Mucosa of descending colon (tissue), 3 donors: ENCODE measurements at regions not wholly inside any gene's neighbourhood (a gene's known extent, or its start where the extent isn't known, plus 50 kb on each side); places are given as distances from the start of the nearest gene placed in this dataset.

ENCODE experiments used
- ATAC-seq: fragments of 200-7000 bp; cut with Tn5 transposase; one replicate; pipeline ENCODE4 v1.9.1; 2020; ENCODE audit warnings: mild to moderate bottlenecking, moderate library complexity
- DNase-seq, 3 donors: peaks; one replicate each; pipeline ENCODE4 v3.0.0-alpha.2; 2020
- H3K36me3 ChIP-seq: fragments of 200-600 bp; one replicate; pipeline ENCODE4 v1.8.0; 2021; ENCODE audit warnings: low read depth, mild to moderate bottlenecking
- H3K4me1 ChIP-seq: fragments of 200-600 bp; one replicate; pipeline ENCODE4 v1.8.0; 2021; ENCODE audit warnings: low read depth, mild to moderate bottlenecking
- H3K4me3 ChIP-seq: fragments of 200-600 bp; one replicate; pipeline ENCODE4 v1.8.0; 2021; ENCODE audit warnings: mild to moderate bottlenecking
- H3K9me3 ChIP-seq: fragments of 200-600 bp; one replicate; pipeline ENCODE4 v1.8.0; 2021; ENCODE audit warnings: mild to moderate bottlenecking
- intact Hi-C, 2 donors: fragments of 100-400 bp; cut with DNase I in 1 of 2; cut with micrococcal nuclease in 1 of 2; formaldehyde crosslinking; loops; one replicate each; pipeline versions ENCODE4 v1.11.0 to v1.11.1; 2022; cut with DNase I, micrococcal nuclease
- TF ChIP-seq, protein P1 (sequence below): fragments of 200-600 bp; IDR thresholded peaks from one replicate; pipeline ENCODE4 v1.8.0; 2022; ENCODE audit warnings: antibody characterized with exemption, mild to moderate bottlenecking
- donor health status: DM: no; HTN: no; CAD: no; lungs with moderate emphysema.
- donor health status: DM: no; HTN: no; CAD: no.
- donor health status: DM: no; HTN: yes; CAD: no.

DNA sequence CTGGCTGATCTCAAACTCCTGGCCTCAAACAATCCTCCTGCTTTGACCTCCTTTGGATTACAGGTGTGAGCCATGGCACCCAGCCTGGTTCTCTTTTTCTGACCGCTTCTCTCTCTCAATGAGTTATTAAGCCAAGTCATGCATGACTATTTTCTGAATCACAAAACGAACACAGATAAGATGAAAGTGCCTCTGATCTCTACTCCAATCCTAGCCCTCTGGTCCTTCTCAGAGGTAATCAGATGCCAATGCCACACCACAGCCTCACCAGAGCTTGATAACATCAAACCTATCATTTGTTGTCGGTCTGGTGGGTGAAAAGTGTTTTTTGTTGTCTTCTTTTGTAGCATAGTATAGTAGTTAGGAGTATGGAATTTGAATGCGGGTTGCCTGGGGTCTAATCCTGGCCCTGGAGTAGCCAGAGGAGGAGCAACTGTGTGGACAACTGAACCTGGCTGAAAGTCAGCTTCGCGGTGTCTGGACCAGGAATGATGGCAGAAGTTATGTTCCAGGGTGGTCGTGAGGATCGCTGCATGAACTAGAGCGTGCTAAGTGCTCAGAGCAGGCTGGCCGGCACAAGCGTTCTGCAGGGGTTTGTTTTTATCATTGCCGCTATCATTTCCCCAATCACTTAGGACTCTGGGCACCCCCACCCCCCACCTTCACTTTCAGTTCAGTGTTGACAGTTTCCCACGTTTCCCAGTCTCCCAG, 77.9 kb downstream of the SPRING1 start:
- intact Hi-C loops = no loop called here
- Histone ChIP-seq H3K9me3 (no peaks in the 10 kb centered on the region), H3K36me3 (no peaks in the 10 kb centered on the region), H3K4me3 (no peak overlapping the region), H3K4me1 (peaks cover 7% of the 10 kb centered on the region)
- TF ChIP-seq, protein P1, sequence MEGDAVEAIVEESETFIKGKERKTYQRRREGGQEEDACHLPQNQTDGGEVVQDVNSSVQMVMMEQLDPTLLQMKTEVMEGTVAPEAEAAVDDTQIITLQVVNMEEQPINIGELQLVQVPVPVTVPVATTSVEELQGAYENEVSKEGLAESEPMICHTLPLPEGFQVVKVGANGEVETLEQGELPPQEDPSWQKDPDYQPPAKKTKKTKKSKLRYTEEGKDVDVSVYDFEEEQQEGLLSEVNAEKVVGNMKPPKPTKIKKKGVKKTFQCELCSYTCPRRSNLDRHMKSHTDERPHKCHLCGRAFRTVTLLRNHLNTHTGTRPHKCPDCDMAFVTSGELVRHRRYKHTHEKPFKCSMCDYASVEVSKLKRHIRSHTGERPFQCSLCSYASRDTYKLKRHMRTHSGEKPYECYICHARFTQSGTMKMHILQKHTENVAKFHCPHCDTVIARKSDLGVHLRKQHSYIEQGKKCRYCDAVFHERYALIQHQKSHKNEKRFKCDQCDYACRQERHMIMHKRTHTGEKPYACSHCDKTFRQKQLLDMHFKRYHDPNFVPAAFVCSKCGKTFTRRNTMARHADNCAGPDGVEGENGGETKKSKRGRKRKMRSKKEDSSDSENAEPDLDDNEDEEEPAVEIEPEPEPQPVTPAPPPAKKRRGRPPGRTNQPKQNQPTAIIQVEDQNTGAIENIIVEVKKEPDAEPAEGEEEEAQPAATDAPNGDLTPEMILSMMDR = no peak
- ATAC-seq = no peak
- no peak for DNase-seq

- TF ChIP-seq, protein P1 = no peak
- ATAC-seq (no peak), DNase-seq (no peak)
- H3K36me3 ChIP-seq = no peaks in the 10 kb centered on the region
- intact Hi-C loops = no loop called here
- no peaks in the 10 kb centered on the region for H3K9me3 ChIP-seq
- H3K4me1 ChIP-seq = peaks cover 6% of the 10 kb centered on the region
- H3K4me3 ChIP-seq = no peak overlapping the region
Observed at GRCh38 chr12:116657921-116658495, 79.9 kb downstream of the SPRING1 start.

DNA sequence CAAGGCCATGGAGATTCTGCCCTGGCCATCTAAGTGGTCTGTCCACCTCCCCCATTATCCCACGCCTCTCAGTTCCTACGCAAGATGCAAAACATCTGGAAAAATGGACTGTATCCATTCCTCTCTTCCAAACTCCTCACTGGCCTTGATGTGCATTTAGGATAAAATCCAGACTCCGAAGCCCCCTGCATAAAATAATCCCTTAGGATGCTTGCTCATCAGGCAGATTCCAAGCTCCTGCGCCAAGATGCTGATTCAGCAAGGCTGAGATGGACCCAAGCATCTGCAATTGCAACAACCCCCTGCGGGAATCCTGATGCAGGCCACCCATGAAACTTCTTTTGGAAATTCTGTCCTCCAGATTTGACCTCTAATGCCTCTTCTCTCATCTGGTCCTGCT, 81.6 kb downstream of the SPRING1 start:
- Histone ChIP-seq H3K9me3 (no peaks in the 10 kb centered on the region), H3K4me1 (peaks cover 4% of the 10 kb centered on the region), H3K36me3 (no peaks in the 10 kb centered on the region), H3K4me3 (no peak overlapping the region)
- DNase-seq = no peak
- intact Hi-C loops = no loop called here
- ATAC-seq = no peak
- TF ChIP-seq, protein P1 = no peak

GRCh38 chr12:116654226-116654743, 83.6 kb downstream of the SPRING1 start:
- TF ChIP-seq, protein P1 = no peak
- DNase-seq = no peak
- no peak for ATAC-seq
- intact Hi-C loops = no loop called here
- H3K9me3 ChIP-seq = no peaks in the 10 kb centered on the region
- H3K36me3 ChIP-seq = no peaks in the 10 kb centered on the region
- H3K4me3 ChIP-seq = no peak overlapping the region
- peaks cover 4% of the 10 kb centered on the region for H3K4me1 ChIP-seq

DNA sequence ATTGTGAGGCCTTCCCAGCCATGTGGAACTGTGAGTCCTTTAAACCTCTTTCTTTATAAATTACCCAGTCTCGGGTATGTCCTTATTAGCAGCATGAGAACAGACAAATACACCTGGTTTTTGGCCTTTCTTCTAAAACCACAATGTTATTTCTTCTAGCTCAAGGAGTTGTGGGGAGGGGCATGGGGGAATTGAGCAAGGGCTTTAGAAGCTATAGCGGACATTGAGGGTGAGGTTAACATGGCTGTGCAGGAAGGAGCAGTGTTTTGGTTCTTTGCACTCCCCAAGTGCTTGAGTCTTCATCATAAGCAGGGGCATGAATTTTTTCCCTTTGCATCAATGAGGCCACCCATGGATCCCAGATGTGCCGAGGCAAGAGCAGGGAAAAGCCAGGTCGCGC, 86.8 kb downstream of the SPRING1 start:
- H3K4me1 ChIP-seq = no peaks in the 10 kb centered on the region
- H3K4me3 ChIP-seq = no peak overlapping the region
- DNase-seq = no peak
- no peak for ATAC-seq
- TF ChIP-seq, protein P1 = no peak
- intact Hi-C loops = no loop called here
- no peaks in the 10 kb centered on the region for H3K36me3 ChIP-seq
- no peaks in the 10 kb centered on the region for H3K9me3 ChIP-seq
